HG03064 (cell line): ENCODE measurements at regions not wholly inside any gene's neighbourhood (a gene's known extent, or its start where the extent isn't known, plus 50 kb on each side); places are given as distances from the start of the nearest gene placed in this dataset.
A peak's percentile ranks its signal among the peaks of the same experiment; 100 is the strongest.

ENCODE experiments used
- ATAC-seq: cut with Tn5 transposase; IDR thresholded peaks from one replicate; pipeline ENCODE4 v1.9.1; 2021; ENCODE audit warnings: low read depth; ENCODE audit not compliant: unreplicated experiment

GRCh38 chr3:28726840-28727239 lies 378.2 kb upstream of the AZI2 start:
- ATAC-seq = peak; percentile 78

- ATAC-seq = no peak
Measured at GRCh38 chr3:28727307-28727706, 378.7 kb upstream of the AZI2 start.

- no peak for ATAC-seq
Measured at GRCh38 chr3:28738425-28738824, 389.8 kb upstream of the AZI2 start.

GRCh38 chr3:28739647-28740046 lies 391.0 kb upstream of the AZI2 start:
- ATAC-seq = no peak

- ATAC-seq = no peak
Measured at GRCh38 chr3:28743271-28743670, 394.6 kb upstream of the AZI2 start.

- no peak for ATAC-seq
Measured at GRCh38 chr3:28743831-28744230, 395.2 kb upstream of the AZI2 start.

- ATAC-seq = no peak
Measured at GRCh38 chr3:28745436-28745835, 396.8 kb upstream of the AZI2 start.

- no peak for ATAC-seq
Measured at GRCh38 chr3:28745916-28746617, 397.4 kb upstream of the AZI2 start.

GRCh38 chr3:28746990-28747389 lies 398.4 kb upstream of the AZI2 start:
- no peak for ATAC-seq

- no peak for ATAC-seq
Measured at GRCh38 chr3:28751864-28752263, 403.2 kb upstream of the AZI2 start.

- no peak for ATAC-seq
Measured at GRCh38 chr3:28752290-28752689, 403.7 kb upstream of the AZI2 start.

GRCh38 chr3:28756056-28756455 lies 407.4 kb upstream of the AZI2 start:
- no peak for ATAC-seq

GRCh38 chr3:28758115-28758514 lies 409.5 kb upstream of the AZI2 start:
- no peak for ATAC-seq

- no peak for ATAC-seq
Measured at GRCh38 chr3:28761375-28761774, 412.8 kb upstream of the AZI2 start.

GRCh38 chr3:28765194-28765593 lies 416.6 kb upstream of the AZI2 start:
- ATAC-seq = no peak

- ATAC-seq = no peak
Measured at GRCh38 chr3:28768439-28768838, 419.8 kb upstream of the AZI2 start.

GRCh38 chr3:28777806-28778475 lies 429.3 kb upstream of the AZI2 start:
- ATAC-seq = no peak

GRCh38 chr3:28780480-28780879 lies 431.9 kb upstream of the AZI2 start:
- no peak for ATAC-seq

GRCh38 chr3:28781053-28781452 lies 432.4 kb upstream of the AZI2 start:
- ATAC-seq = no peak

GRCh38 chr3:28786446-28786845 lies 437.8 kb upstream of the AZI2 start:
- no peak for ATAC-seq

GRCh38 chr3:28788571-28788970 lies 439.9 kb upstream of the AZI2 start:
- ATAC-seq = no peak

- ATAC-seq = no peak
Measured at GRCh38 chr3:28791713-28792255, 443.2 kb upstream of the AZI2 start.
